DMS53 treated with DMSO at 0.1 percent for 48 hours (cell line): ENCODE measurements at regions not wholly inside any gene's neighbourhood (a gene's known extent, or its start where the extent isn't known, plus 50 kb on each side); places are given as distances from the start of the nearest gene placed in this dataset.
"Not testable (repeated sequence)": the region's sequence is repeated elsewhere in the genome, so short reads cannot be mapped to it uniquely, and the experiment has no call there.

Experiments used
- DNase-seq: peaks from one replicate; lab custom pipeline; 2025; ENCODE audit not compliant: unreplicated experiment; lab: John Stamatoyannopoulos, UW

GRCh38 chr10:65548001-65548400, 1377.8 kb upstream of the LRRTM3 start:
- DNase-seq, result no peak

GRCh38 chr10:65550761-65551160, 1375.1 kb upstream of the LRRTM3 start:
- no peak for DNase-seq

GRCh38 chr10:65555192-65555591, 1370.6 kb upstream of the LRRTM3 start:
- DNase-seq, result no peak

- no peak for DNase-seq
Measured at GRCh38 chr10:65556006-65556405, 1369.8 kb upstream of the LRRTM3 start.

- no peak for DNase-seq
Measured at GRCh38 chr10:65559369-65559768, 1366.5 kb upstream of the LRRTM3 start.

- no peak for DNase-seq
Measured at GRCh38 chr10:65565246-65565645, 1360.6 kb upstream of the LRRTM3 start.

GRCh38 chr10:65566906-65567305, 1358.9 kb upstream of the LRRTM3 start:
- no peak for DNase-seq

GRCh38 chr10:65570143-65571010, 1355.5 kb upstream of the LRRTM3 start:
- DNase-seq, result peak; percentile 42

- DNase-seq, result peak; percentile 20
Measured at GRCh38 chr10:65571011-65571570, 1354.7 kb upstream of the LRRTM3 start.

GRCh38 chr10:65581426-65582026, 1344.3 kb upstream of the LRRTM3 start:
- no peak for DNase-seq

- DNase-seq, result no peak
Measured at GRCh38 chr10:65602182-65602865, 1323.5 kb upstream of the LRRTM3 start.

GRCh38 chr10:65611592-65611991, 1314.2 kb upstream of the LRRTM3 start:
- no peak for DNase-seq

GRCh38 chr10:65614956-65615565, 1310.8 kb upstream of the LRRTM3 start:
- DNase-seq, result no peak

GRCh38 chr10:65618126-65618525, 1307.7 kb upstream of the LRRTM3 start:
- no peak for DNase-seq

GRCh38 chr10:65620404-65621048, 1305.3 kb upstream of the LRRTM3 start:
- no peak for DNase-seq

GRCh38 chr10:65622608-65623007, 1303.2 kb upstream of the LRRTM3 start:
- DNase-seq, result no peak

- DNase-seq, result no peak
Measured at GRCh38 chr10:65628493-65629139, 1297.2 kb upstream of the LRRTM3 start.

GRCh38 chr10:65660006-65660405, 1265.8 kb upstream of the LRRTM3 start:
- no peak for DNase-seq

GRCh38 chr10:65670087-65670486, 1255.7 kb upstream of the LRRTM3 start:
- DNase-seq, result no peak

- not testable (repeated sequence) for DNase-seq
Measured at GRCh38 chr10:65670596-65670995, 1255.2 kb upstream of the LRRTM3 start.
